Epithelial cell of proximal tubule (primary cell): ENCODE measurements at regions not wholly inside any gene's neighbourhood (a gene's known extent, or its start where the extent isn't known, plus 50 kb on each side); places are given as distances from the start of the nearest gene placed in this dataset.

Source experiments
- DNase-seq: peaks from one replicate; pipeline ENCODE4 v3.0.0-alpha.2; 2011; ENCODE audit warnings: low read depth
- H3K4me3 ChIP-seq: 2 replicates; pipeline ENCODE4 v1.5.1; 2011; ENCODE audit warnings: low read depth, mild to moderate bottlenecking, low read length
- TF ChIP-seq, protein P1 (sequence below): conservative IDR thresholded peaks from 2 replicates; pipeline ENCODE4 v1.5.1; 2012; ENCODE audit warnings: low read depth, mild to moderate bottlenecking, low read length

DNA sequence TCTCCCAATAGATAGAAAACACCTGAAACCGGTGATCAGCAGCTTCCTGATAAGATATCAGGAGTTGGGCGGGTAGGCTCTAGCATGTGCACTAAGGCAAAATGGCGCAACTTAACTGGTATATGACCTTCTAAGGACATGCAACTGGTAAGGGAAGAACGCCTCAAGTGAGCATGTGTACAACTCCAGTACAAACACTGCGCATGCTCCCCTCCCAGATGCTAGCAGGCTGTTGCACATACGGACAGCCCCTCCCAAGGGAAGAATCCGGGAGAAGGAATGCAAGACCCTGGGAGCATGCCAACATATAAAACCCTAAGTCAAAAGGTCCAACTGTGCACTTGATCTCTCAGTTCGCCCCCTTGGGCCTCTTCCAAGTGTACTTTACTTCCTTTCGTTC is 110.8 kb downstream of the TSEN15 start:
- TF ChIP-seq, protein P1, sequence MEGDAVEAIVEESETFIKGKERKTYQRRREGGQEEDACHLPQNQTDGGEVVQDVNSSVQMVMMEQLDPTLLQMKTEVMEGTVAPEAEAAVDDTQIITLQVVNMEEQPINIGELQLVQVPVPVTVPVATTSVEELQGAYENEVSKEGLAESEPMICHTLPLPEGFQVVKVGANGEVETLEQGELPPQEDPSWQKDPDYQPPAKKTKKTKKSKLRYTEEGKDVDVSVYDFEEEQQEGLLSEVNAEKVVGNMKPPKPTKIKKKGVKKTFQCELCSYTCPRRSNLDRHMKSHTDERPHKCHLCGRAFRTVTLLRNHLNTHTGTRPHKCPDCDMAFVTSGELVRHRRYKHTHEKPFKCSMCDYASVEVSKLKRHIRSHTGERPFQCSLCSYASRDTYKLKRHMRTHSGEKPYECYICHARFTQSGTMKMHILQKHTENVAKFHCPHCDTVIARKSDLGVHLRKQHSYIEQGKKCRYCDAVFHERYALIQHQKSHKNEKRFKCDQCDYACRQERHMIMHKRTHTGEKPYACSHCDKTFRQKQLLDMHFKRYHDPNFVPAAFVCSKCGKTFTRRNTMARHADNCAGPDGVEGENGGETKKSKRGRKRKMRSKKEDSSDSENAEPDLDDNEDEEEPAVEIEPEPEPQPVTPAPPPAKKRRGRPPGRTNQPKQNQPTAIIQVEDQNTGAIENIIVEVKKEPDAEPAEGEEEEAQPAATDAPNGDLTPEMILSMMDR: no peak
- H3K4me3 ChIP-seq: no peak overlapping the region
- no peak for DNase-seq

DNA sequence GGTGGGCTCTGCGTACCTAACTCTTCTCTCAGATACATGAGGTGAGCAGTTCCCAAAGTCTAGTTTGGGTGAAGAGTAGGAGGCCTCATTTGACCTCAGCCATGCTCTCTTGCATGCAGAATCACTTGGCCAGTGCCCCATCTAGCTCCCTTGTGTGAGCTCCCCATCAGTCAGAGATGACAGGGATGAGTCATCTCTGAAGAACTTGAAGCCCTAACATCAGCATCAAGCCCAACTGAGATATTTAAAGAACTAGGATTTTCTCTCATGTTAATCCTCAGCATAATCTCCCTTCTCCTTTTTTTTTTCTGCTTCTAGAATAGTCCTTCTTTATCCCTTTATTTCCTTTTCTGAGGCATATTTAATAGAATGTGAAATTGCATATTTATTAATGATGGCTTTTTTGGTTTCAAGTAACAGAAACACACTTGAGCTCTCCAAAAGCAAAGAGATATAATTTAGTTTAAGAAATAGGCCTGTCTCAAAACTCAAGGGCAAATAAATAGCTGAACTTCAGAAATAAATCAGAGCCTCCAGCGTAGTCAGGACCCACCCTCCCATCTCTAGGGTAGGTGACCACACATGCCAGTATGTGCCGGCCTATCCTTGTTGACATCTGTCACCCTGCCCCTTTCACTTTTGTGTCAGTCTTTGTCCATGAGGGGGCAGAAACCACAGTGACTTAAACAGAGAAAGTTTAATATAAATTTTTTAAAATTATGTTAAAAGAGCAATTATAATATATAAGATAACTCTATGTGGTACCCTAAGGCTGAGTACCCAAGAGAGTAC is 112.3 kb downstream of the TSEN15 start:
- no peak overlapping the region for H3K4me3 ChIP-seq
- TF ChIP-seq, protein P1: no peak
- no peak for DNase-seq

DNA sequence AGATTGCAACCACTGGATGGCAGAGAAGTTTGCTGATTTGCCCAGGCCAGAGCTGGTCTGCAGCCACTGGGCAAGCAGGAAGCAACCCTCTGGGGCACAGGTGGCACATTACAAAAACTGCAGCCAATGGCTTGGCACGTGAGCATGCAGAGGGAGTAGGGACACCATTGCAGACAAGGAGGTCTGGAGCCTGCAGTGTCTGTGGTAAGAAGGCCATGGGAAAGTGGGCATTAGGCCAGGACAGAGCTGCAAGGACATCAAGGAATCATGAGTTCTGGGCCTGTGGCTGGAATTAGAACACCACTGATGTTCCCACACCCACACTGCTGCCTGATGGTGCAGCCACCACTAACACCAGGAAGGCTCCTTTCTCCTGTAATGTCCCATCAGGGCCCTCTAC is 113.0 kb downstream of the TSEN15 start:
- TF ChIP-seq, protein P1: no peak
- DNase-seq: no peak
- no peak overlapping the region for H3K4me3 ChIP-seq

DNA sequence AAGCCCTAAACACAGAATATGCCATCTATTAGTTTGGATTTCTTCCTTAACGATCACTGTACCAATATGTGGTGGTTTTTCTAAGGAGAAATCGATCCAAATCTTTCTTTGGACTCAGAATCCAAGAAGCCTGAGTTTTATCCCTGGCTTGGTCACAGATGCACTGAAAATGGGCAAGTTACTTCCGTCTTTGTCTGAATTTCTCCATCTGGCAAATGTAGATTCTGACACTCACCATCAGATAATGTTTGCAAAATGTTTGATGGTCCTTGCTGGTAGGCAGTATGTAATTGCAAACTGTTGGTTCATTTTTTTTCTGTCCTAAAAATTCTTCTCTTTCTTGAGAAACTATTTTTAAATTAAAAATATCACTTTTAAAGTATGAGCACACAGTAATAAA is 115.0 kb downstream of the TSEN15 start:
- no peak for DNase-seq
- TF ChIP-seq, protein P1: no peak
- no peak overlapping the region for H3K4me3 ChIP-seq

DNA sequence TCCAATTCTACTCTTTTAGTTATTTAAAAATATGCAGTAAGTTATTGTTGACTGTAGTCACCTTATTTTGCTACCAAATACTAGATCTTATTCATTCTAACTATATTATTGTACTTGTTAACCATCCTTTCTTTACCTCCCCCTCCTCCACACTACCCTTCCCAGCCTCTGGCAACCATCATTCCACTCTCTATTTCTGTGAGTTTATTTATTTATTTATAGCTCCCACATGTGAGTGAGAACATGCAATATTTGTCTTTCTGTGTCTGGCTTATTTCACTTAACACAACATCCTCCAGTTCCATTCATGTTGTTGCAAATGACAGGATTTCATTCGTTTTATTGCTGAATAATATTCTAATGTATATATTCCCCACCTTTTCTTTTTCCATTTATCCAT is 115.8 kb downstream of the TSEN15 start:
- no peak overlapping the region for H3K4me3 ChIP-seq
- TF ChIP-seq, protein P1: no peak
- no peak for DNase-seq

DNA sequence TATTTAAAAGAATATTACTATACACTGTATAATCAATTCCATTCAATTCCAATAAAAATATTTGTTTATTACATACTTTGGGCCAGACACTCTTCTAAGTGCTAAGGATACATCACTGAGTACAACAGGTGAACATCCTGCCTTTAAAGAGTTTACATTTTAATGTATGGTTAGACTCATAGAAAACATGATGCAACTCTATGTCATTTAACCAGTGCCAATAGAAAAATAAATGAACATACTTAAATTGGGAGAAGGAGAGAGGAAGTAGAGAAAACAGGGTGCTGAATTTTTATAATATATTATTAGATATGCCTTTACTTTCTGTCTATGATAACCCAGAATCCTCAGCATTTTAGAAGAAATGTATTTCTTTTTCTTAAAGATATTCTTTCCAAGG is 119.2 kb downstream of the TSEN15 start:
- TF ChIP-seq, protein P1: no peak
- H3K4me3 ChIP-seq: no peak overlapping the region
- no peak for DNase-seq

DNA sequence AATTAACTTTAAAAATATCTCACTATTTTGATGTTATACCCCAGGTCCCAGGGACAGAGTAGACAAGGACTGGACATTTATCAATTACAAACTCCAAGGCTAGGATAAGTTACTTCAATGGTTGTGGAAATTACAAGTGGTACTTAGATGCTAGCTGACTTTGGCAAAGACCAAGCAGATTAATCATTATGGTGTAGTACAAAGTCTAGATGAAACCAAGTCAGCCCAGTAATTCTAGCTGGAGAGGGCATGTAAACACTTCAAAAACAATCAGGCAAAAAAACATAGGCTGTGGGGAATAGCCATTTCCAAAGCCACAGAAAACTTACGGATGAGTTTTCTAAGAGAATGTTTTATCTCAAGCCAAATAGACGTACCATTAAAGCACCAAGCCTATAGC is 124.5 kb downstream of the TSEN15 start:
- TF ChIP-seq, protein P1: no peak
- DNase-seq: no peak
- H3K4me3 ChIP-seq: no peak overlapping the region
